K562 (cell line): ENCODE measurements at regions not wholly inside any gene's neighbourhood (a gene's known extent, or its start where the extent isn't known, plus 50 kb on each side); places are given as distances from the start of the nearest gene placed in this dataset.

ENCODE experiments used
- BHLHE40 ChIP-seq: IDR thresholded peaks from 2 replicates; pipeline ENCODE4 v1.6.1; 2011; ENCODE audit warnings: low read length, improper control_type of control experiment
- CC2D1A ChIP-seq: fragments of 450-650 bp; IDR thresholded peaks from 2 replicates; pipeline ENCODE4 v1.6.1; 2017; ENCODE audit warnings: mild to moderate bottlenecking
- EGR1 ChIP-seq: fragments of 450-650 bp; conservative IDR thresholded peaks from 2 replicates; pipeline ENCODE4 v1.6.1; 2017; ENCODE audit warnings: mild to moderate bottlenecking
- MAFF ChIP-seq: IDR thresholded peaks from 2 replicates; pipeline ENCODE4 v1.6.1; 2012; ENCODE audit warnings: low read length, improper control_type of control experiment
- MAFK ChIP-seq: IDR thresholded peaks from 2 replicates; pipeline ENCODE4 v1.6.1; 2011; ENCODE audit warnings: low read length, improper control_type of control experiment
- NFE2 ChIP-seq: IDR thresholded peaks from 2 replicates; pipeline ENCODE4 v1.6.1; 2014; ENCODE audit warnings: antibody characterized with exemption, low read depth
- ZFX ChIP-seq: sonication (generic); formaldehyde crosslinking; IDR thresholded peaks from 2 replicates; pipeline ENCODE4 v1.8.0; 2022; ENCODE audit warnings: mild to moderate bottlenecking, missing genetic modification reagents, moderate library complexity
- ZNF316 ChIP-seq: fragments of 450-650 bp; IDR thresholded peaks from 2 replicates; pipeline ENCODE4 v1.6.1; 2016
- ZNF318 ChIP-seq, 2 experiments: fragments of 450-650 bp; IDR thresholded peaks; 2 replicates each; pipeline ENCODE4 v1.6.1; 2016; ENCODE audit warnings: mild to moderate bottlenecking in 2 of 2, borderline replicate concordance in 1 of 2, low read depth in 1 of 2, moderate library complexity in 1 of 2
- TF ChIP-seq, protein P1 (sequence below): fragments of 250-450 bp; sonication (Bioruptor Pico); IDR thresholded peaks from 2 replicates; pipeline ENCODE4 v1.8.0; 2022; ENCODE audit warnings: moderate library complexity, mild to moderate bottlenecking, inconsistent platforms

GRCh38 chr4:10173037-10173753 is 56.6 kb upstream of the WDR1 start (continued):
- TF ChIP-seq ZNF318 (IDR thresholded peaks at IDR 0.05; ENCODE audit: borderline replicate concordance in 1 of 2, low read depth in 1 of 2): peak in 1 of 2 experiments; percentile 25; a peak in 1 of 4 replicates
- TF ChIP-seq, protein P1, sequence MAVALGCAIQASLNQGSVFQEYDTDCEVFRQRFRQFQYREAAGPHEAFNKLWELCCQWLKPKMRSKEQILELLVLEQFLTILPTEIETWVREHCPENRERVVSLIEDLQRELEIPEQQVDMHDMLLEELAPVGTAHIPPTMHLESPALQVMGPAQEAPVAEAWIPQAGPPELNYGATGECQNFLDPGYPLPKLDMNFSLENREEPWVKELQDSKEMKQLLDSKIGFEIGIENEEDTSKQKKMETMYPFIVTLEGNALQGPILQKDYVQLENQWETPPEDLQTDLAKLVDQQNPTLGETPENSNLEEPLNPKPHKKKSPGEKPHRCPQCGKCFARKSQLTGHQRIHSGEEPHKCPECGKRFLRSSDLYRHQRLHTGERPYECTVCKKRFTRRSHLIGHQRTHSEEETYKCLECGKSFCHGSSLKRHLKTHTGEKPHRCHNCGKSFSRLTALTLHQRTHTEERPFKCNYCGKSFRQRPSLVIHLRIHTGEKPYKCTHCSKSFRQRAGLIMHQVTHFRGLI: 0 out of 2 replicates have a peak, but pooled peaks have one; percentile 51
- TF ChIP-seq ZFX (CRISPR knock-in tag): peak; percentile 49; the same call in 1 of the 2 replicates
- TF ChIP-seq ZNF316: peak; percentile 94
- no peak for TF ChIP-seq EGR1
- TF ChIP-seq CC2D1A: peak; percentile 81; the same call in 1 of the 2 replicates
- TF ChIP-seq MAFF: peak; percentile 86
- TF ChIP-seq MAFK: peak; percentile 90
- TF ChIP-seq NFE2: peak; percentile 98
- TF ChIP-seq BHLHE40: peak; percentile 56
